ENCODE measurements at regions not wholly inside any gene's neighbourhood (a gene's known extent, or its start where the extent isn't known, plus 50 kb on each side); places are given as distances from the start of the nearest gene placed in this dataset.
"Not testable (repeated sequence)": the region's sequence is repeated elsewhere in the genome, so short reads cannot be mapped to it uniquely, and the experiment has no call there.

DNA sequence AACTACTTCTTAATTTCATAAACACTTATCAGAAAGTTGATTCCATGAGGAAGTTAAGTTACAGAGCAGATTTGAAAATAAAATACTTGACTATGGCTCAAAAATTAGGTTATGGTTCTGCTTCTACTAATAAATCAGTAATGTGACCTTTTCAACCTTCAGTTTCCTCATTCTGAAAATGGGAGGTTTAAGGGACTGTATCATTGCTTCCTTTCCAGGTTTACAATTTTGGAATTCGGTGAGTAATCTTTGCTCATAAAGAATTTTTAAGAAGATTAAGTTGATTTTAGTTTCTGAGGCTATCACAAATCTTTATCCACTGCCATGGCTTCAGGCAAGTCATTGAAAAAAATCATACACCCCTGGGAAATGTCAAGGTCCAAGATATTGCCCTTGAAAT lies 1061.2 kb downstream of the DIPK2A start:
- peak; percentile 57 for DNase-seq (ENCODE audit: low spot score)

DNA sequence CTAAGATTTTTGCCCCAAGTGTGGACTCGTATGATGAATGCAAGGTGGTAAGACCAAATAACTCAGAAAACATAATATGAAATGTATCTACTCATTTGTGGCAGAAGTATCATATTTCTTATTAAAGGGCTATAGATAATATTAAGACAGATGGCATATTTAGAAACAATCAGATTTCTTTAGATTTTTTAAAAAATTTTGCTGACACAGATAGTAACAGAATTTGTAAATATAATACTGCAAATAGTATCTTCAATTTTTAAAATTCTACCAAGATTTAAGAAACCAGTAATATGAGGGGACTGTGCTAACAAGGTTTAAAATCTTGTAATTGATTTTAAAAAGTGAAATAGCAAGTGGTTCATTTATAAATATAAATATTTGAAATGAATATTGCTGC lies 1064.1 kb downstream of the DIPK2A start:
- no peak for DNase-seq (ENCODE audit: low spot score)

DNA sequence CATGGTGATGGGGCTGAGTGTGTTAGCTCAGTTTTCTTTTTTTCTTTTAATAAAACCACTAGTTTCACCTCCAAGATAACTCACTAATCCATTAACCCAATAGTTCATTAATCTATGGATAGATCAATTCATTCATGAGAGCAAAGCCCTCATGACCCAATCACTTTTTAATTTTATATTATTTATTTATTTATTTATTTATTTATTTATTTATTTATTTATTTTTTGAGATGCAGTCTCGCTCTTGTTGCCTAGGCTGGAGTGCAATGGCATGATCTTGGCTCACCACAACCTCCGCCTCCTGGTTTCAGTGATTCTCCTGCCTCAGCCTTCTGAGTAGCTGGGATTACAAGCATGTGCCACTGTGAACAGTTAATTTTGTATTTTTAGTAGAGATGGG lies 1082.4 kb downstream of the DIPK2A start:
- not testable (repeated sequence) for DNase-seq (ENCODE audit: low spot score)

DNA sequence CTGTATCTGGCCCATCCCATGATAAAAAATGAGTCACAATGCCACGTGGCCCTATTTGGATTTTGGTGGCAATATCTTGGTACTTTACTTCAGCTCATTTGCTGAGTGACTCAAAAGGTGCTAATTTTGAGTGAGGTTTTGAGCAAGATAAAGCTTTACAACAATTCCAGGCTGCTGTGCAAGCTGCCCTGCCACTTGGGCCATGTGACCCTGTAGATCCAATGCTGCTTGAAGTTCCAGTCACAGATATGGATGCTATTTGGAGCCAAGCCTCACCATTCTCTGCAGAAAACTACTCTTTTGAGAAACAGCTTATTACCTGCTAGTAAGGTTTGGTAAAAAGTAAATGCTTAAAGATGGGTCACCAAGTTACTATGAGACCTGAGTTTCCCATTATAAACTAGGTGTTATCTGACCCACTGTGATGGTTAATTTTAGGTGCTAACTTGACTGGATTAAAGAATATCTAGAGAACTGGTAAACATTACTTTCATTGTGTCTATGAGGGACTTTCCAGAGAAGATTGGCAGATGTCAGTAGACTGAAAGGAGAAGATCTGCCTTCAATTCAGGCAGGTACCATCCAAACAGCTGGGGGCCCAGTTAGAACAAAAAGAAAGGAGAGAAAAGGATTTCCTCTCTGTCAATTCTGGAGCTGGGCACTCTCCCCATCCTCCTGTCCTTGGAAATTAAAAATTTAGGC lies 1083.9 kb downstream of the DIPK2A start:
- DNase-seq (ENCODE audit: low spot score): no peak

DNA sequence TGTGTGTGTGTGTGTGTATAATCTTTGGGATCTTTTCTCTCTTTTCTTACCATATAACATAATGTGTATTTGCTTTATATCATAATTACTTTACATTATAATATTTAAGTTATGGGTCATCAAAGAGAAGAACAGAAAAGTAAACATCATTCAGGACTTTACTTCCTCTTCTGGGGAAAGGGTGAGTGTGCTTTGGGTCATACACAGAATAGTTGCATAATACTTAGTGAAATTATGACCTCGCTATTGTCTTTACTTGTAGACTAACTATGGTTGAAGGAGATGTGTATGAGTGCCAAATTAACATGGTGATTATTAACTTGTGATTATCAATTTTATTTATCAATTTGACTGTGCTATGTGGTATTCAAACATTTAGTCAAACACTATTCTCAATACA lies 1086.9 kb downstream of the DIPK2A start:
- DNase-seq (ENCODE audit: low spot score): no peak

DNA sequence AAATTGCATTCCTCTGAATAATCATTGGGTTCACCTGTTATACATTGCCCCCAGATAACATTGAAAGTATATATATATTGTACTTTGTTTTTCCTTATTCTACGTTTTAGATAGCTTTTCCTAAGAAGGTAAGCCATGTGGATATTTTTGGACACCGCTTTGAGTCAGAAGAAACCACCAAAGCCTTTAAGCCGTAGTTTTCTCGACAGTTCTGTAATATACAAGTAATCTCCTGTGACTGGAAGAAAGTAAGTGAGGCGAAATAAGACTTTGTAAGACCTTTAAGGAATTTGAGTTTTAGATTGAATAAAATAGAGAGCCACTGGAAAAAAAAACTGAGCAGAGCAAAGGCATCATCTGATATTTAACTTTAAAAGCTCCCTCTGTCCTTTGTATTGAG lies 1092.0 kb downstream of the DIPK2A start:
- no peak for DNase-seq (ENCODE audit: low spot score)

DNA sequence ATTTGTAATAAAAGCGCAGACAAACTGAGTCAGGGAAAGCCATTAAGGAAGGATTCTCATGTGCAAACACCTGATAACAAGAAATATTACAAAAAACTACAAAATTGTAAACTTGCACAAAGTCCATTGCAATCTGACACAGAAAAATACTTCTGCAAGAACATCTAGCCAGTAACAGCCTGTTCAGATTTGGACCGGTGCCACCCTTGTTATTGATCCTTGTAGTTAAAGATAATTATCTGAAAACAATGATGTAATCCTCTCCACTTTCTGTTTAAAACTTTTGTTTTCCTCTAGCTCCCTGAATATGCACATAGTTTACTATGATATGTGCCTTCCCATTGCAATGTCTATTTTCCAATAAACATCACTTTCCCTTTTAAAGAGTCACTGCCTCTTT lies 1090.2 kb downstream of the PLOD2 start:
- no peak for DNase-seq (ENCODE audit: low spot score)

DNA sequence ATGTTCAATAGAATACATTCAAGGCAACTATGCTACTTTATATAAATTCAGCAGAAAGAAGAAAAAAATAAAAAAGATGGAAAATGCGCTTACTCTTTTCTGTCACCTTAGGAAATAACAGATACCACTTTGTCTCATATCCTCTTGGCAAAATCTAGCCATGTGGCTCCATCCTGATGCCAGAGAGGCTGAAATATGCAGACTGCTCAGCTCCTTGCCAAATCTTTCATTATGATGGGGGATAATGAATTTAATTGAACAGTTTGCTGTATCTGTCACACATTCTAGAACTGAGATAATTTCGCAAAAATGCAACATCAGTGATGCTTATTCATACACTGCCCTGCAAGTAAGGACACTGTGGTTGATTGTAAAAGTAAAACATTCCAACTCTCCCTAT lies 1081.5 kb downstream of the PLOD2 start:
- no peak for DNase-seq (ENCODE audit: low spot score)

DNA sequence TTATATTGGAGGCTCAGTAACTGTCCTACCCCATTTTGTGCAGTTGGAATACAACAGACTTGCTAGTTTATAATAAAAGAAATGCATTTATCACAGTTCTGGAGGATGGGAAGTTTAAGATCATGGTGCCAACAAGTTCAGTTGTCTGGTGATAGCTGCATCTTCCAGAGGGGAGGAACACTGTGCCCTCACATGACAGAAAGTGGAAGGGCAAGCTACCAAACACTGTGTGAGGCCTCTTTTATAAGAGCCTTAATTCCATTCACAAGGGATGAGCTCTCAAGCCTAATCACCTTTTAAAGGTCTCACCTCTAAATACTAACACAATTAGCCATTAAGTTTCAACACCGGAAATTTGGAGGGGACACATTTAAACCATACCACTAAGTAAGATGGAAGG lies 1073.9 kb downstream of the PLOD2 start:
- DNase-seq (ENCODE audit: low spot score): no peak

DNA sequence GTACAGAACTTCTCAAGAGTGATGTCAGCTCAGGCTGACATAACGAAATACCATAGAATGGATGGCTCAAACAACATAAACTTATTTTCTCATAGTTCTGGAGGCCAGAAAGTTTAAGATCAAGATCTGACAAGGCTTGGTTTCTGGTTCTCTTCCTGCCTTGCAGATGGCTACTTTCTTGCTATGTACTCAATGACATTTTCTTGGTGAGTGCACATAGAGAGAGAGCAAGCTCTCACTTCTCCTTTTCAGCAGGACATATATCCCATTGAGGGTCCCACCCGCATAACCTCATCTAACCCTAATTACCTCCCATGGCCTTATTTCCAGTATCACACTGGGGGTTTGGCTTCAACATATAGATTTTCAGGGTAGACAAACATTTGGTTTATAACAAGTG lies 1072.1 kb downstream of the PLOD2 start:
- no peak for DNase-seq (ENCODE audit: low spot score)

DNA sequence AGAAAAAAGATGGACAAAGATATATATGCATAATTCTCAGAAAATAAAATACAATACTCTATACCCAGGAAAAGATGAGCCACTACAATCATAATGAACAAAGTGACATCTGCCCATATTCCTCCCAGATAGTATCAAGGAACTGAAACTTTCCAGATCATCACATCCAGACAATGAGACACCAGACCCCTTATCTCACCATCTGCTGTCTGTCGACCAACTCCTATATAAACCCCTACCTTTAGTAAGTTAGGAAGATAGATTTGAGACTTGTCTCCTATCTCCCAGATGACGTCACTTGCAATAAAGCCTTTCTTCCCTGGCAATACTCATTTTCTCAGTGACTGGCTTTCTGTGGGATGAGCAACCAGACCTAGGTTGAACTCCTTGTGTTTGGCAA lies 1071.6 kb downstream of the PLOD2 start:
- no peak for DNase-seq (ENCODE audit: low spot score)

DNA sequence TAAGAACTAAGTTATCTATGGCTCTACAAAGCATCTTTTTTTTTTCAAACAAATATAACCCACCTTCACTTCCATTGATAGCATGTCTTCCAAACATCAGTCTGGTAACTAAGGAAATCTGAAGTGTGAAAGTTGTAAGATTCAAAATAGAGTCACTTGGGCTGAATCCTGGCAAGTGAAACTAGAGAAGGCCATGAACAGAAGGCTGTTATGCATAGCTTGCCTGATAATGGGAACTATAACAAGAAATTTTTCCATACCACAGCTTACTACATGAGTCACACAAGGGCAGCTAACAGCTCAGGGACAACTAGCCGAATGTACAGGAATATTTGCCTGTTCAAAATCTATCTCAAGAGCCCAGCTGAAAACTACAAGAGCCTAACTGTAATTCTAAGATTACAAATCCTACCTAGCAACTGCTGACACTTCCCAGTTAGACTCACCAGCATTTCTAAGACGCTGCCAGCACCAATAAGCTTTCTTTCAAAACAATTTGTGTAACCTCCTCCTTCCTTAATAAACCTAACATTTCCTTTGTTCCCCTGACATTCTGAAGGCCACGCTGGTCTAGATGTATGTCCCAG lies 1066.5 kb downstream of the PLOD2 start:
- DNase-seq (ENCODE audit: low spot score): peak; percentile 10

DNA sequence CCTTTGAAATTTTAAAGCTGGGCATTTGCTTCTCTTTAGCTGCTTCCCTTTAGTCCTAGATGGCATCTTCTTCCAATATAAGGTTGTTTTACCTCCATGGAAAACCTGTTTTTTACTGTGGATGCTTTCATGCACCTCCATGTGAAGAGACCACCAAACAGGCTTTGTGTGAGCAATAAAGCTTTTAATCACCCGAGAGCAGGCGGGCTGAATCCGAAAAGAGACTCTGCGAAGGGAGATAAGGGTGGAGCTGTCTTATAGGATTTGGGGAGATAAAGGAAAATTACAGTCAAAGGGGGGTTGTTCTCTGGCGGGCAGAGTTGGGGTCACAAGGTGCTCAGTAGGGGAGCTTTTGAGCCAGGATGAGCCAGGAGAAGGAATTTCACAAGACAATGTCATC lies 1049.8 kb downstream of the PLOD2 start:
- DNase-seq (ENCODE audit: low spot score): not testable (repeated sequence)

DNA sequence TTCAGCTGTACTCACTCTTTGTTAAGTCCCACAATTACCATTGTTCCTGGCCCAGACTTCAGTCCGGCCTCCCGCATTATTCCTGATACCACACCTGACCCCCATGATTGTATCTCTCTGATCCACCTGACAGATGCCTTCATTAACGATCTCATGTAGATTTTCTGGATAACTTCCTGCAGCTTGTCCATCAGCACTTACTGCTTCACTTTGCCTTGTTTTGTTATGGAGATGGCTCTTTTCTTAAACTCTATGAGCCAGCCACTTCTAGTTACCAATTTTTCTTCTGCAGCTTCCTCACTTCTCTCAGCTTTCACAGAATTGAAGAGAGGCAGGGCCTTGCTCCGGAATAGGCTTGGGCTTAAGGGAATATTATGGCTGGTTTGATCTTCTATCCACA lies 1044.2 kb downstream of the PLOD2 start:
- no peak for DNase-seq (ENCODE audit: low spot score)

DNA sequence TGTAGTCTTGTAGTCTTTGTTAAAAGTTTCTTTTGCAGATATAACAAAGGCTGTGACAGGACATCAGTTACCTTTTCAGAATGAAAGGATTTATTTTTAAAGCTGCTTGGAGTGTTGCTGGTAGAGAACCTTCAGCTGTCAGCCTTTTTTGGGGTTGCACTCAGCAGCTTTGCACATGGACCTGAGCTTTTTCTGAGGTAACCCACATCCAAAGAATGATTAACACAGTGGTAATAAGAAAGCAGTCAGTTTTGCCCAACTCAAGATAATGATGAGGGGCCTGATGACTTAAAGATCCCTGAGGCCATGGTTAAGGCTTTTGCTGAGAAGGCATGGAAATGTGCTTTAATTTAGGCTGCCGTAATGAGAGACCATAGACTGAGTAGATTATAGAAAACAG lies 1042.7 kb downstream of the PLOD2 start:
- no peak for DNase-seq (ENCODE audit: low spot score)

DNA sequence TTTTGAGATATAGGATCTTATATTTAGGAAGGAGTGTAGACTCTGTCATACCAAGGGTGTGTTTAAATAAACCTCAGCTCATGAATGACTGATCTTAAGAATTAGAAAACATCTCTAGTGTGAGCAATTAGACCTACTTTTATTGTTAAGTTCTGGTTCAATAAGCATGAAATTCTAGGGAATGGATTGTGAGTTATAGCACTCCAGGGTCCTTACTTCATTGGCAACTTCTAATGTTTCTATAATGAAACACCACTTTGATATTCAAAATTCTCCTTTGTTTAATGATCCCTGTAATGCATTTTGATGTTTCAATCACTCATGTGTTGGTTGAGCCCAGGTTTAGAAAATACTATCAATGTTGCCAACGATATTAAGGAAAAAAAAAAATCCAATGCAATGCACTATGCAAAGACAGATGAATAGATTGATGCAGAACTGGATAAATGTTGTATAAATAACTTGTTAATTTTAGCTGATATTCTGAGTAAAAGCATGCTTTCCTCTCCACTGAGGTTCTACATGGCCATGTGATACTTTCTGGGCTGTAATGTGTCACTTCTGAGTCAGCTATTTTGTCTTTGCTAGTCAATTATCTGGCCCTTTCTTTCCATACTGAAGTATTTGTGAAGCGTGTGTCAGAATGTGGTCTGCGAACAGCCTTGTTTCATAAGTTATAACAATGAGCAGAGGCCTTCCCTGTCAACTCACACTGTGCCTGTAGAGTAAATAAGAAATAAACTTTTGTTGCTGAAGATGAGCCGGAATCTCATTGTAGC lies 1035.9 kb downstream of the PLOD2 start:
- no peak for DNase-seq (ENCODE audit: low spot score)

DNA sequence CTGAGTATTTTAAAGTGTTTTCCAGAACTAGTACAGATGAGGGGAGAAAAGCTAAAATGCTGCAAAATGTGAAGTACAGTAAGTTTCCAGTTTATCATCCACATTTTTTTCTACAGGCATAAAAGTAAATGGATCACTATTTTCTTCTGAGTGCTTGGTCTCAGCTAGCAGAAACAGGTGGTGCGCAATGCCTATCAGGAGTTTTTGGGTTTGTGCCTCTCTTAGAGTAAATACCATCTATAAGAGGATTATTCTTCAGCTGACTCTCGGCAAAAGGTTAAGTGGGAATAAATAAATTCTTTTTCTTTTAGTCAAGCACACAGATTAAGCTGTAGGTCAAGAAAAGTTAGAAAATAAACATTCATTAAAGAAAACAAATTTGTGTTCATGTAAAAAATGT lies 1027.7 kb downstream of the PLOD2 start:
- DNase-seq (ENCODE audit: low spot score): no peak

DNA sequence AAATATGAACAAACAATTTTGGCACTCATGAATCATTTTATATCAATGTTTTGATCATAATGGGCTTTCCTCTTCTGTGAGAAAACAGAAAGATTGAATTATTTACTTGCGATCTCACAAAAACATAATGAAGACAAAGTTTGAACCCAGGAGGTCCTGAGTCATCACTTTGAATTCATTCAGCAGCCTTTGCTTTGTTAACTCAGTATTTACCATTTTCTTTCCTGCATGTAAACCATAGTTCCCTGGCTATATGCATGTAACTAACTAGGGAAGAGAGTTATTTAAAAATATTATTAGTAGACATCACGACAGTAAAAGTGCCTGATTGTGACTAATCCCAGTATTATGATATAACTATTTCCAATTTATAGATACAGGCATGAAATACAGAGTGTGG lies 1026.2 kb downstream of the PLOD2 start:
- no peak for DNase-seq (ENCODE audit: low spot score)

DNA sequence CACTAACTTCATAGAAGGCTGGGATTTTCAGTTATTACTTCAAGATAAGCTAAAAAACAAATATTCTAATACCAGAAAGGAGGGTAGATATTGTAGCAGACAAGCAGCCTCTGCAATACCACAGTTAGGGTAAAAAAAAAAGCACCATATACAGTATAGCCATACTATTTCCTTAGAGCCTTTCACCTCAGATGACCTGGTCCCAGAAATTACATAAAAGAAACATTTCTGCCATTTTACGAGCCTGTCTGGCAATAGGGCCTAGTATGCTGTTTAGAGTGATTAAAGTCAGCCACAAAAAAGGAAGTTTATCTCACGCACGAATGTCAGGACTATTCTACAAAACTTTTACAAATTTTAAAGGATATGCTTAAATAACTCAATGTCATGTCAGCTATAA lies 1016.6 kb downstream of the PLOD2 start:
- no peak for DNase-seq (ENCODE audit: low spot score)

DNA sequence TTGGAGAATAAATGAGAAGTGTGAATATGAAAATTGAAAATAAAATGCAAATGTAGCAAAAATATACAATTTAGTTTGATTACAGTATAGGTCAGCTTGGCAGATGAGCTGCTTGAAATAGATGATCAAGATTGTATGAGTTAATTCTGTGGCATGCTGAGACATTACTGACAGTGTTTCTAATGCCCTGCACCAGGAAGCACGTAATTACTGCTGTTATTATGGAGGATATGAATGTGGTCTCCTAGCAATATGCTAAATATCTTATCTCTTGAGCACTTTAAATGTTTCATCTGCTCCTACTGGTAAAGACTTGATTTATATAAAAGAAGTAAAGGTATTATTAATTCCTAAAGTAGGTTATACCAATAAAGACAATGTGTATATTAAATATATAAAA lies 1015.5 kb downstream of the PLOD2 start:
- DNase-seq (ENCODE audit: low spot score): no peak

DNA sequence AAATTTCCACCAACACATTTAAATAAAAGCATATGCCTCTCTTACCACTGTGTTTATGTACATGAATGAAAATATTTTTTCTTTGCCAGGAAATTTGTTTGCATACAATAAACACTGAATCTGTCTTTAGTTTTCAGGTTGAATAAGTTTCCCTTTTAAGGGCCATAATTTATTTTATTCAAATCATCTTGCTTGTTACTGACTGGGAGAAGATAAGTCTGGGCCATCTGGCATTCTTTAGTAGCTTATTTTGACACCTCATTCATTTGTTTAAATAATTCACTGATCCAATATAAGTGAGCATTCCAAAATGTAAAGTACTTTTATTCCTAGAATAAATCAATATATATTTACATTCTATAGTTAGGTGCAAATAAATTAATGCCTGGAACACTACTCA lies 1001.3 kb downstream of the PLOD2 start:
- no peak for DNase-seq (ENCODE audit: low spot score)

DNA sequence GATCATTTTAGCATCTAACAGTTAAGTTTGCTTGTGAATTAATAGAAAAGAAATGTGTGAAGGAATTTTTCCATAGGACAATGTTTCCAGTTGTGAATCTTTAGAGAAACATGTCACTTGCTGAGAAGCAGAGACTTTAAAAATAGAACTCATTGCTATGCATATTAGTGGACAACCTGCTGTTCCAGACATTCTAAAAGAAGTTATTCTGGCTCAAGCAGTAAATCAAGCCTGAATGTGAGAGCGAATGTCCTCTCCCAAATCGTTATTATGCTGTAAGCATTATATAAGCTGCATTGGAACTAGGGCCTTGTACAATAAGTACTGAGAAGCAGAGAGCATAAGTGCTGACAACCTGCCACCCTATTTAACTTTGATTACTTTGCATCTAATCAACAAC lies 990.9 kb downstream of the PLOD2 start:
- no peak for DNase-seq (ENCODE audit: low spot score)

DNA sequence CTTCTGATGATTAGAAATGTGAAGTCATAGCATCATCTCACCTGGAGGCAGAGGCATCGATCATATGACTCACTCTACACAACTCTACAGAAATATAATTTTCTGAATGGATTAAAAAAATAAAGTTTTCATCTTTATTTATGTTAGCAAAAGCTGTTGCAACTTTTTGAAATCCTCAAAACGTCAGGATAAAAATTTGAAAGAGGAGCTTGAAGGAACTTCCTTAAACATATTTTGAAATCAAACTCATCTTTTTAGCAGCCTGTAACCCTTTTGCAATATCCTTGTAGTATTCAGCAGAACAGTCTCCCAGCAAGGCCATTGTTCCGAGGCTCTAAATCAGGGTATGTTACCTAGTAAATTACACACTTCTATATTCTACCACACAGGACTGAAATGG lies 985.4 kb downstream of the PLOD2 start:
- no peak for DNase-seq (ENCODE audit: low spot score)

DNA sequence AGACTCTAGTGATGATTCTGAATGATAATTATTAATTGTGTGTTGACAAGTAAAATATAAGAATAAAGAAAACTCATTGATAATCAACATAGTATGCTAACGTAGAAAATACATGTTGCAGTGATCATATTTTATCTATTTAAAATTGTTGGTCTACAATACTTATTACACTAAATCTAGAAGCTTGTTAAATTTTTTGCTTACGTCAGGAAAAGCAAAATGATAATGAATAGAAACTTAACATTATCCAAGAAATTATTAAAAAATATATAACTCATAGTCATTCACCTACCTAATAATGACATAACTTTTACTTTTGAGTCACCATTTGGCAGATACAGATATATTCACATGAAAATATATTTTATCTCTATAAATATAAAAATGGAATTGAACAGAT lies 984.1 kb downstream of the PLOD2 start:
- DNase-seq (ENCODE audit: low spot score): no peak
